Femur (tissue), 1 donor: ENCODE measurements at regions not wholly inside any gene's neighbourhood (a gene's known extent, or its start where the extent isn't known, plus 50 kb on each side); places are given as distances from the start of the nearest gene placed in this dataset.
A peak's percentile ranks its signal among the peaks of the same experiment; 100 is the strongest.

Source experiments
- DNase-seq: peaks from one replicate; pipeline ENCODE4 v3.0.0-alpha.2; 2017

GRCh38 chr9:116067566-116067965 is 86.0 kb upstream of the PAPPA start:
- DNase-seq: no peak

DNA sequence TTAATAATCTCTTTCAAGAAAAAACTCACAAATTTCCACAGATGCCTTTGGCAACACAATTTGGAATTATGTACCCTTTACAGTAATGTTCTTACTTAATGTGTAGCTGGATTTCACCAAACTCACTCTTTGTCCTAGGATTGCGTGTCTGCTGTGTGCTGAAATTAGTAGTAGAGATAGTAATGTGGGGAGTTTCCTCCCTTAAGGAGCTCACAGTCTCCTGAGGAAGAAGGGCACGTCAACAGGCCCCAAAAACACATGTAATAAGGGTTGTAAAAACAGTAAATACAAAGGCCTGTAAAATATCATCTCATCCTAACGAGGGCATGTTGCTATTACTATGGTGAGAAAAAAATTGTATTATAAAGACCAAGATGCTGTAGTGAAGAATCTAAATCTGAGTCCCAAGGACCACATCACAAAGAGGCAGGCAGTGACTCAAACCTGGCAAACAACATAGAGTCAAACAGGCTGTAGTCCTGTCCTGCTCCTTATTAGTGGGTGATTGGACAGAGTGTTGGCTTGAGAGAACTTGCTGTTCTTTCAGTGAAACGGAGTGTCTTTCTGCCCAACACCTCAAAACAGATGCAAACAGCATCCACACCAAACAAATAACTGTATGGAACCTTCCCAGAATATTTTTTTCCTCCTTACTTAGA is 83.2 kb upstream of the PAPPA start:
- DNase-seq: no peak

DNA sequence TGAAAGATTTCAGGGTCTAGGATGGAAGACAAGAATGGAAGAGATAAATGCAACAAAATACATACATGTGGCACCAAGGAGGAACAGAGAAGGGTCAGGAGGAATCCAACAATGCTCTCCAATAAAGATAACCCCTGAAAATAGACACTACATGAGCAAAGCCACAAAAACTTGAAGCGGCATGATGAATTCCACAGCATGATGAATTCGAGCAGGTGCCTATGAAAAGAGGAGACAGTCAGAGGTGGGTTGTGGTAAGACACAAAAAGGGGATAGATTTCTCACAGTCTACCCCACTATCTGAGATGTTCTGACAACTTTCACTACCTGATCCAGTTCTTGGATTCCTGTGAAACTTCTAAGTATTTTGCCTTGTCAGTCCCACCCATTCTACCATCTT is 81.5 kb upstream of the PAPPA start:
- DNase-seq: no peak

GRCh38 chr9:116073826-116074225 is 79.8 kb upstream of the PAPPA start:
- DNase-seq: peak; percentile 23

GRCh38 chr9:116074658-116075057 is 78.9 kb upstream of the PAPPA start:
- no peak for DNase-seq

DNA sequence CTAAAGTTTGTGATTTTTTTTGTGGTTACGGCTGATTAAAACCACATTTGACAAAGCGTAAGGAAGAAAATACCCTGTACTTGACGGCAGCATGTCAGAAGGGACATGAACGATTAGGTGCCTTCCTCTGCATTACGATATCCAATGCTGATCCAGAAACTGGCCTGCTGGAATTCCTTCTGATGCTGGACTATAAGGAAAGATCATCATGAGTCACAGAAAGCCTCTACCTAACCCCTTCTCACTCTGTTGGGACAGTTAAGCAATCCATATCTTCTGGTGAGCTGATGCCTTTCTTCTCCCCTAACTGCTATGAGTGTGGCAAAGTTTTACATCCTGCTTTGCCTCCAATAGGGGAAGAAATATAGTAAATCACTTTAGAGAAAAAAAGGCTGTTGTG is 78.4 kb upstream of the PAPPA start:
- DNase-seq: no peak

GRCh38 chr9:116078640-116079039 is 75.0 kb upstream of the PAPPA start:
- DNase-seq: no peak

- no peak for DNase-seq
Measured at GRCh38 chr9:116080561-116080960, 73.0 kb upstream of the PAPPA start.

DNA sequence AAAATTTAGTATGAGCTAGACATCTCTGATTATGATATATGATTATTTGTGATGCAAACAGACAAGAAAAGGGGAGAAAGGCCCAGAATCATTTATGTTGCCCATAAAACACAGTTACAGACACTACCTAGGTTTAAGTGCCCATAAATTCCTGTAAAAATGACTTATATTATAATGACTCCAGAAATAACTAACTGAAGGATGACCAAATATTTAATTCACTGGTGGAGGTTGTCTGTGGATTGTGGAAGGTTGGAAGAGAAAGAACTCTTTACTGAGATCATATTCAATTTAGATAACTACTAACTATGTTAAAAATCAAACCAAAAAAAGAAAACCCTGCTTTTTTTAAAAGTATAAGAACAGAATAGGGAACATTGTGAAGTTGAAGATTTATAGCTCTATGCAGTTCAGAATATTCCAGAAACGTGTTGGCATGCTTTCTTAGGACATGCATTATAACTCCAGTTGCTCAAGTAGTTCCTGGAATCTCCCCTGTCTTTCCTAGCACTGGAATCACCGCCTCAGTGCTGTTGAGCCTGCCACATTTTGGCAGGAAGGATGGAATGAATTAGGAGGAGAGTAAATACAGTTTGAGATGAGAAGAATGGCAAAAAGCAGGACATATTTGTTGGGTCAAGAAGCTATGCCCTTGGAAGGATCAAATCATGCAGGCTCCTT is 72.0 kb upstream of the PAPPA start:
- peak; percentile 35 for DNase-seq

DNA sequence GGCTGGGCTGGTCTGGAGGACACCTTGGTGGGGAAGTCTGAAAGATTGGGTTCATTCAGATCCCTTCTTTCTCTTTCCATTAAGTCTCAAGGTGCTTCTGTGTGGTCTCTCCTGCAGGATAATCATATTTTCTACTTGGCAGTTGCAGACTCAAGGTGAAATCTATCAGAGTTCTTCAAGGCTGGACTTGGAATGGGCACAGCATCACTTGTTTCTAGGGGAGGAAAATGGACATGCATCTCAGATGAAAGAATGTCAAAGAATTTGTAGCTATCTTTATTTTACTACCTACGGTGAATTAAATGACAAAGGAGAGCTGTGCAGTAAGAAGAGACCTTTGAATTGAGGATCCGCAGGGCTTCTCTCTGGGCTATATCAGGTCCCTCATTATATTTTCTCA is 69.8 kb upstream of the PAPPA start:
- no peak for DNase-seq

GRCh38 chr9:116084497-116084896 is 69.1 kb upstream of the PAPPA start:
- DNase-seq: no peak

- DNase-seq: no peak
Measured at GRCh38 chr9:116087246-116087645, 66.3 kb upstream of the PAPPA start.

- no peak for DNase-seq
Measured at GRCh38 chr9:116087751-116088194, 65.8 kb upstream of the PAPPA start.

GRCh38 chr9:116088396-116088795 is 65.2 kb upstream of the PAPPA start:
- DNase-seq: no peak

- no peak for DNase-seq
Measured at GRCh38 chr9:116090030-116090770, 63.4 kb upstream of the PAPPA start.

DNA sequence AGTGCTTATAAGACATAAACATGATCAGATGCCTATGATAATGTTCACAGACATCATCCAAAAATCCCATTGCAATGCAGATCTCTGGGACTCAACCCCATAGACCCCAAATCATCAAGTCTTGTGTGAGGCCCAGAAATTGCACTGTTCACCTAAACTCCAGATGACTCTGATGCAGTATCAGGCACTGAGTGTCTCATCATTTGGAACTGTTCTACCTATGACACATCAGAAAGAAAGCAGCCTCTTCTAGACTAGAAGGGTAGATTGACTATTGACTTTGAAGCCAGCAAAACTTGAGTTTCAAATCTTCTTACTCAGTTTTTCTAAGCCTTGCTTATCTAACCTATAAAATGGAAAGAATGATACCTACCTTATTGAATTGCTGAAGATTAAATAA is 58.7 kb upstream of the PAPPA start:
- DNase-seq: no peak

DNA sequence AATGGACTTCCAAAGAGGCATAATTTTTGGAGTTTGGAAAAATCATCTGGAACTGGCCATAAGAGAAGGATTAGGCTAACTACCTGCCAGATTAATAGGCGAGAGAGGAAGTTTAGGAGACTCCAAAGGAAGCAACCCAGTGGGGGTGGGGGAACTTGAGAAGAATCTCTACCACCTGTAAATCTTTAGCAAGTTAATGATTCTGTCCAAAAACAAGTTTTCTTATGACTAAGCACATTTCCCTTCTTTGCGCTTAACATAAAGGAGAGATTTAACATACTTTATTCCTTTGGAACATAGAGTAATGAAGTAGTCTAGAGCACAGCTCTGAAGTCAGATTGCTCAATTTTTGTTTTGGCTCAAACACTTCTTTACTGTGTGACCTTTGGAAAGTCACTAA is 58.2 kb upstream of the PAPPA start:
- DNase-seq: no peak

DNA sequence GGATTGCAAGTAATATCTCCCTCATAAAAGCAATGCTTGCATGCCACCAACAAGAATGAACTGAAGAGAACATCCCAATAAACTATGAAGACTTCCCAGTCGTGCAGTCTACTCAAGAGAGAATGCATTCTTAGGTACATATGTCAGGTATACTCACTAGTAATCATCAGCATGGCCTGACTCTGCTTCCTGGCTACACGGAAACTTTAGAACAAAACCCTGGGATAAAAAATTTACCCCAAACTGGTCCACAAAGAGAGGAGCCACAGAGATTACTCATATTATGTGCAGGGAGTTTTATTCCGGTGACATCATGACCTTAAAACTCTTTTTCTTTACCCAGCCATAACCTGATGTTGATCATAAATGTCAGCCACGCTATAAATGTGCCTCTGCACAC is 57.5 kb upstream of the PAPPA start:
- DNase-seq: no peak

DNA sequence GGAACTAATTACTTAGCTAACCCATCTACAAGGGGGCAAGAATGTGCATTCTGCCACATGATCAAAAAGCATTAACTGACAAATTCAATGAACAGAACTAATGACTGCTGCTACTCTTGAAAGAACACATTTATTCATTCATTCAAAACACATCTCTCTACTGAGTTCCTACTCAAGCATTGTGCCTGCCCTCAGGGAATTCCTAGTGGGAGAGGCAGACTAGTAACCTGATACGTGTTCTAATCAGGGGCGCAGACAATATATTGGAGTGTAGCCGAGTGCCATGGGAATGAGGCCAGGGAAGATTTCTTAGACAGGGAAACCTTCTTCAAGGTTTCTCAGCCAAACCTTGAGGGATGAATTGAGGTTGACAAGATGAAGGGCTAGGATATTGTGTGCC is 56.7 kb upstream of the PAPPA start:
- no peak for DNase-seq

DNA sequence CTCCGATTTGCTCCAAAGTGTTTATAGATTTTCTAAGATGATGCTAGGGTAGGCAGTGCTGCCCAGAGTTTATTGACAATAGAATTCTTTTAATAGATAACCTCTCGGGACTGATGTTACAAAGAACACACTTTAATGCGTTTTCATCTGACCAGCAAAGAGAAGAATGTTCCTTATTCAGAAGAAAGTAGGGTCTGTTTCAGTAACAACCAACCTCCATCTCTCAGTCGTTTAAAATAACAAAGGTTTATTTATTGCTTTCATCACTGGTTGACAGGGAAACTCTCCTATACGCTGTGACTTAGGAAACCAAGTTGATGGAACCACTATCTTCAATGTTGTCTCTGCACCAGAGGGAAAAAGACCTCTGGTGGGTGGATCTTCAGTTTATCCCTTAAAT is 55.1 kb upstream of the PAPPA start:
- no peak for DNase-seq

DNA sequence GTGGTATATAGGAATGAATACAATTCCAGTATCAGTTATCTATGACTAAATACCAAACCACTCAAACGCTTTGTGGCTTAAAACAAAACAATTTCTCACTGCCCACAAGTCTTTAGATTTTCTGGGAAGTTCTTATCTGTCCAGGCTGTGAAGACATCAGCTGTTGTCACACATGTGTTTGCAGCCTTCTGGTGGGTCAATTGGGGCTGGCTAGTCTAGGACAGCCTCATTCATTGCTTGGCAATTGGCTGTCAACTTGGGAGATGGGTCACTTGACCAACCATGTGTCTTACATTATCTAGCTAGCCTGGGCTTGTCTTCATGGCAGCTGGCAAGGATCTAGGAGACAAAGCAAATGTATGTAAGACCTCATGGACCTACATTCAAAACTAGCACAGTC is 53.8 kb upstream of the PAPPA start:
- no peak for DNase-seq

GRCh38 chr9:116100711-116101121 is 52.9 kb upstream of the PAPPA start:
- DNase-seq: no peak

GRCh38 chr9:116101516-116101915 is 52.1 kb upstream of the PAPPA start:
- no peak for DNase-seq

- DNase-seq: no peak
Measured at GRCh38 chr9:116102596-116102995, 51.0 kb upstream of the PAPPA start.
